WERI-Rb-1 (cell line): ENCODE measurements at regions not wholly inside any gene's neighbourhood (a gene's known extent, or its start where the extent isn't known, plus 50 kb on each side); places are given as distances from the start of the nearest gene placed in this dataset.

ENCODE experiments used
- DNase-seq: peaks from one replicate; pipeline ENCODE4 v3.0.0-alpha.2; 2020
- H3K27ac ChIP-seq: fragments of 250-450 bp; sonication (Bioruptor Pico); 2 replicates; pipeline ENCODE4 v1.5.1; 2020; ENCODE audit warnings: mild to moderate bottlenecking, moderate library complexity
- H3K27me3 ChIP-seq: fragments of 250-450 bp; sonication (Bioruptor Pico); 2 replicates; pipeline ENCODE4 v1.5.1; 2021; ENCODE audit warnings: mild to moderate bottlenecking, low read depth, moderate library complexity; ENCODE audit not compliant: insufficient read depth, severe bottlenecking
- H3K36me3 ChIP-seq: fragments of 250-450 bp; sonication (Bioruptor Pico); 2 replicates; pipeline ENCODE4 v1.5.1; 2020; ENCODE audit warnings: mild to moderate bottlenecking, moderate library complexity
- H3K4me3 ChIP-seq: 2 replicates; pipeline ENCODE4 v1.5.1; 2011; ENCODE audit warnings: low read depth, mild to moderate bottlenecking, control low read depth, low read length
- H3K9me3 ChIP-seq: fragments of 250-450 bp; sonication (Bioruptor Pico); 2 replicates; pipeline ENCODE4 v1.5.1; 2021; ENCODE audit warnings: mild to moderate bottlenecking, moderate library complexity; ENCODE audit not compliant: severe bottlenecking
- TF ChIP-seq, protein P1 (sequence below): IDR thresholded peaks from 2 replicates; pipeline ENCODE4 v1.5.1; 2011; ENCODE audit warnings: low read depth, mild to moderate bottlenecking, control low read depth, inconsistent platforms, low read length

DNA sequence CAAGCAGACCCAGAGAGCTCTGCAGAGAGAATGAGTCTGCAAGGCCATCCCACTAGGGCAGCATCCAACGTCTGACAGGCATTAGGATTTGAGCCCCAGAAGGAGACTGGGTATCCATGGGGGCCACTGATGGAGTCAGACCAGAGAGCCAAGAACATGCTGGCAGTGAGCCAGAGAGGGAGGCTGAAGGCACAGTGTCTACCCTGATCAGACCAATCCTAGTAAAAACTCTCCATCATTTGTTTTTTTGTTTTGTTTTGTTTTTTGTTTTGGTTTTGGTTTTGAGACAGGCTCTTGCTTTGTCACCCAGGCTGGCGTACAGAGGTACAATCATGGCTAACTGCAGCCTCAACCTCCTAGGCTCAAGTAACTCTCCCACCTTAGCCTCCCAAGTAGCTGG lies 133.1 kb upstream of the LYZL2 start:
- TF ChIP-seq, protein P1, sequence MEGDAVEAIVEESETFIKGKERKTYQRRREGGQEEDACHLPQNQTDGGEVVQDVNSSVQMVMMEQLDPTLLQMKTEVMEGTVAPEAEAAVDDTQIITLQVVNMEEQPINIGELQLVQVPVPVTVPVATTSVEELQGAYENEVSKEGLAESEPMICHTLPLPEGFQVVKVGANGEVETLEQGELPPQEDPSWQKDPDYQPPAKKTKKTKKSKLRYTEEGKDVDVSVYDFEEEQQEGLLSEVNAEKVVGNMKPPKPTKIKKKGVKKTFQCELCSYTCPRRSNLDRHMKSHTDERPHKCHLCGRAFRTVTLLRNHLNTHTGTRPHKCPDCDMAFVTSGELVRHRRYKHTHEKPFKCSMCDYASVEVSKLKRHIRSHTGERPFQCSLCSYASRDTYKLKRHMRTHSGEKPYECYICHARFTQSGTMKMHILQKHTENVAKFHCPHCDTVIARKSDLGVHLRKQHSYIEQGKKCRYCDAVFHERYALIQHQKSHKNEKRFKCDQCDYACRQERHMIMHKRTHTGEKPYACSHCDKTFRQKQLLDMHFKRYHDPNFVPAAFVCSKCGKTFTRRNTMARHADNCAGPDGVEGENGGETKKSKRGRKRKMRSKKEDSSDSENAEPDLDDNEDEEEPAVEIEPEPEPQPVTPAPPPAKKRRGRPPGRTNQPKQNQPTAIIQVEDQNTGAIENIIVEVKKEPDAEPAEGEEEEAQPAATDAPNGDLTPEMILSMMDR, result no peak
- no peak for DNase-seq
- no peaks in the 10 kb centered on the region for H3K36me3 ChIP-seq
- H3K9me3 ChIP-seq, result no peaks in the 10 kb centered on the region
- no peaks in the 10 kb centered on the region for H3K27me3 ChIP-seq
- H3K4me3 ChIP-seq, result no peak overlapping the region
- H3K27ac ChIP-seq, result no peak overlapping the region

DNA sequence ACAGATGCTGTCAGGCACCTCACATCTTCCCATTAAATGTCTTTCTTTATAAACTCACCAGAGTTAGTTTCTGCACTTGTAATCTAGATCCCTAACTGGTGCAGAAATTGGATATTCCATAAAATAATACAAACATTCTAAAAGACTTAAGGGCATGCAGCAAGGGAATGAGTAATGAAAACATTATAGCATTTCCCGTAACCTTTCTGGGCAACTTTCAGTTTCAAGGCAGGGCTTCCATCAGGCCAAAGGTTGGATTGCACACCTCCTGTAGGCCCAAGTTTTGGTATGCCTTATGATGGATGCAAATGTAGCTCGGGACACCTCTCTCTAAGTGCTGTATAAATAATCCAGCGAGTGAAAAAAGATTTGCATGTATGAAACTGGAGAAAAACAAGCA lies 129.9 kb upstream of the LYZL2 start:
- DNase-seq, result no peak
- Histone ChIP-seq H3K9me3 (no peaks in the 10 kb centered on the region), H3K27ac (no peak overlapping the region), H3K36me3 (no peaks in the 10 kb centered on the region), H3K27me3 (no peaks in the 10 kb centered on the region), H3K4me3 (no peak overlapping the region)
- TF ChIP-seq, protein P1, result no peak

DNA sequence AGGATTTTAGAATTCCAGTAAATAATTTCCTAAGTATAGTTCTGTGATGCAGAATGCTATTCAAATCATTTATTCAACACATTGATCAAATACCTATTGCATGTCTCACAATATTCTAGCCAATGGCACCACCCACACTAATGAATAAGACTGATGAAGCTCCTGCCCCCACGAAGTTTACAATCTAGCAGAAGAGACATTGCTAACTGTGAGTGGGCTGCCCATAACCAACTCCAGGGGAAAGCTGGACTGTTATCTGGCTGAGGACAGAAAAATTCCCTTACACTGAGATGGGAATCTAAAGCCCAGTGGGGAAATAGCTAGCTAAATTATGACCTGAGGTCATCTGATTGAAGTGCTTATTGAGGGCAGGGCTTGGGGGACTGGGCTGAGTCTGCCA lies 128.8 kb upstream of the LYZL2 start:
- H3K27me3 ChIP-seq, result no peaks in the 10 kb centered on the region
- no peaks in the 10 kb centered on the region for H3K36me3 ChIP-seq
- H3K9me3 ChIP-seq, result no peaks in the 10 kb centered on the region
- H3K27ac ChIP-seq, result no peak overlapping the region
- H3K4me3 ChIP-seq, result no peak overlapping the region
- TF ChIP-seq, protein P1, result no peak
- DNase-seq, result no peak

DNA sequence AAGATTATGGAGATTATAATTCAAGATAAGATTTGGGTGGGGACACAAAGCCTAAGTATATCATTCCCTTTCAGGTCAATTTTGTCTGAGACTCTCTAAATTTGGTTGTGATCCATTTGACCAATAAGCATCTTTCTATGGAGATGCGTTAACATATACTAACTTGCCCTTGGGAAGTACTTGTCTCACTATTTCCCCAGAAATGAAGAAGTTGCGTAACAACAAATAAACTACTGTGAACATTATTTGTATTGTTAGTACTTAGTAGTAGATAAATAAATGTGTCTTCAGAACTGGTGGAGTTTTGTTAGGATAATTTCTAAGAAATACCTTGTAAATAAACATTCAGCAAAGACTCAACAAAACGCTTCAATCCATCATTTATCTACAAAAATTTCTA lies 127.3 kb upstream of the LYZL2 start:
- DNase-seq, result no peak
- Histone ChIP-seq H3K36me3 (no peaks in the 10 kb centered on the region), H3K27me3 (no peaks in the 10 kb centered on the region), H3K4me3 (no peak overlapping the region), H3K27ac (no peak overlapping the region), H3K9me3 (no peaks in the 10 kb centered on the region)
- TF ChIP-seq, protein P1, result no peak

DNA sequence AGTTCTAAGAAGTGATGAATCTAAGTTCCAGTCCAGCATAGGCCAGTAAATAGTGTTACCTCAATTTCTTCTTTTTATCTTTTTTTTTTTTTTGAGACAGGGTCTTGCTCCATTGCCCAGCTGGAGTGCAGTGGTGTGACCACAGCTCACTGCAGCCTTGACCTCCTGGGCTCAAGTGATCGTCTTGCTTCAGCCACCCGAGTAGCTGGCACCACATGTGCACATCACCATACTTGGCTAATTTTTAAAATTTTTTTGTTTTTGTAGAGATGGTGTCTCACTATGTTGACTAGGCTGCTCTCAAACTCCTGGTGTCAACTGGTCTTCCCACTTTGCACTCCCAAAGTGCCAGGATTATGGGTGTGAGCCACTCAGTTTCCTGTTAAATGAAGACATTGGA lies 126.6 kb upstream of the LYZL2 start:
- no peaks in the 10 kb centered on the region for H3K36me3 ChIP-seq
- H3K27me3 ChIP-seq, result no peaks in the 10 kb centered on the region
- no peak overlapping the region for H3K4me3 ChIP-seq
- no peak overlapping the region for H3K27ac ChIP-seq
- no peaks in the 10 kb centered on the region for H3K9me3 ChIP-seq
- TF ChIP-seq, protein P1, result no peak
- no peak for DNase-seq

DNA sequence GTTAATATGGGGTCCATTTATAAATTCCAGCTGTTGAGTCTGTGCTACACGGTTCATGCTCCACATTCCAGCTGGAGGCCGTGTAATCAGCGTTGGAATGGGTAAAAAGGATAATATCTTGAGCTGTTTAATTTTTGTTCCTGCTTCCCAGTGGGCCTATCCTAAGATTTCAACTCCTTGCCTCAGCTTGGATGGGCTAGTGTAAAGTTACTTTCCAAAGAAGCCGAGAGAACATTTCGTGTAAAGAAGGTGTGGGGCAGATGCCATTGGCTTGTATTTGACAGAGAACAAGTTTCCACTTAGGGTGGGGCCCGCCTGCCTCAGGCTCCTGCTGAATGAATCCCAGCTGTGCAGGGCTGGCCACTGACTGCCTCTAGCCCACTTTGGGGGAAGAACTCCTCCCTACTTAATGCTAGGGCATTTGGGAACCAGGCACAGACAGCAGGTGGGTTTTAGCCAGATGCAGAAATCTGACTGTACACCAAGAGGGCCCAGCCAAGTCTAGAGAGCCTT lies 125.9 kb upstream of the LYZL2 start:
- TF ChIP-seq, protein P1, result no peak
- no peaks in the 10 kb centered on the region for H3K9me3 ChIP-seq
- no peaks in the 10 kb centered on the region for H3K27me3 ChIP-seq
- H3K36me3 ChIP-seq, result no peaks in the 10 kb centered on the region
- no peak for DNase-seq
- no peak overlapping the region for H3K27ac ChIP-seq
- H3K4me3 ChIP-seq, result no peak overlapping the region
